MM.1S (cell line): ENCODE measurements at regions not wholly inside any gene's neighbourhood (a gene's known extent, or its start where the extent isn't known, plus 50 kb on each side); places are given as distances from the start of the nearest gene placed in this dataset.

Experiments used
- DNase-seq: peaks from one replicate; pipeline ENCODE4 v3.0.0-alpha.2; 2015
- H2AFZ ChIP-seq: fragments of 300-600 bp; sonication (generic); 2 replicates; pipeline ENCODE4 v1.6.0; 2016; ENCODE audit warnings: antibody characterized with exemption, low read length
- H3F3A ChIP-seq: fragments of 300-600 bp; sonication (generic); 2 replicates; pipeline ENCODE4 v1.6.1; 2016; ENCODE audit warnings: mild to moderate bottlenecking, antibody characterized with exemption, low read length, moderate library complexity, mixed read lengths; ENCODE audit not compliant: insufficient read depth
- H3K27ac ChIP-seq: fragments of 300-600 bp; sonication (generic); 2 replicates; pipeline ENCODE4 v1.5.1; 2016; ENCODE audit warnings: mild to moderate bottlenecking, low read length
- H3K27me3 ChIP-seq: fragments of 300-600 bp; sonication (generic); replicated peaks from 2 replicates; pipeline ENCODE4 v1.6.0; 2016; ENCODE audit warnings: low read length; ENCODE audit not compliant: insufficient read depth
- H3K36me3 ChIP-seq: fragments of 300-600 bp; sonication (generic); replicated peaks from 2 replicates; pipeline ENCODE4 v1.6.1; 2016; ENCODE audit warnings: mild to moderate bottlenecking, low read length, mixed read lengths; ENCODE audit not compliant: insufficient read depth
- H3K4me1 ChIP-seq: fragments of 300-600 bp; sonication (generic); 2 replicates; pipeline ENCODE4 v1.6.1; 2016; ENCODE audit warnings: low read length, mixed read lengths
- H3K4me2 ChIP-seq: fragments of 300-600 bp; sonication (generic); 2 replicates; pipeline ENCODE4 v1.6.0; 2016; ENCODE audit warnings: low read depth, low read length
- H3K4me3 ChIP-seq: fragments of 300-600 bp; sonication (generic); 2 replicates; pipeline ENCODE4 v1.5.1; 2016; ENCODE audit warnings: low read length, mixed read lengths
- H3K79me2 ChIP-seq: fragments of 300-600 bp; sonication (generic); 2 replicates; pipeline ENCODE4 v1.6.1; 2016; ENCODE audit warnings: mixed run types, low read length, mixed read lengths
- H3K9ac ChIP-seq: fragments of 300-600 bp; sonication (generic); 2 replicates; pipeline ENCODE4 v1.6.1; 2016; ENCODE audit warnings: low read length, mixed read lengths
- H3K9me2 ChIP-seq: fragments of 300-600 bp; sonication (generic); replicated peaks from 2 replicates; pipeline ENCODE4 v1.6.1; 2016; ENCODE audit warnings: mild to moderate bottlenecking, low read length, mixed read lengths; ENCODE audit not compliant: insufficient read depth
- H3K9me3 ChIP-seq: fragments of 300-600 bp; sonication (generic); replicated peaks from 2 replicates; pipeline ENCODE4 v1.6.1; 2016; ENCODE audit warnings: mild to moderate bottlenecking, low read length, mixed read lengths; ENCODE audit not compliant: insufficient read depth
- H4K20me1 ChIP-seq: fragments of 300-600 bp; sonication (generic); 2 replicates; pipeline ENCODE4 v1.6.1; 2016; ENCODE audit warnings: mild to moderate bottlenecking, low read length, moderate library complexity, mixed read lengths; ENCODE audit not compliant: insufficient read depth
- EZH2 ChIP-seq: fragments of 300-600 bp; sonication (generic); optimal IDR thresholded peaks from 2 replicates; pipeline ENCODE3; 2017; ENCODE audit warnings: low read depth, mild to moderate bottlenecking, antibody characterized with exemption, low read length, mixed read lengths
- EZH2phosphoT487 ChIP-seq: fragments of 300-600 bp; sonication (generic); IDR thresholded peaks from 2 replicates; pipeline ENCODE4 v1.6.1; 2018; ENCODE audit warnings: antibody characterized with exemption, low read length
- TF ChIP-seq, protein P1 (sequence below): fragments of 300-600 bp; sonication (generic); IDR thresholded peaks from 2 replicates; pipeline ENCODE4 v1.5.1; 2016; ENCODE audit warnings: antibody characterized with exemption, low read length, mixed read lengths

DNA sequence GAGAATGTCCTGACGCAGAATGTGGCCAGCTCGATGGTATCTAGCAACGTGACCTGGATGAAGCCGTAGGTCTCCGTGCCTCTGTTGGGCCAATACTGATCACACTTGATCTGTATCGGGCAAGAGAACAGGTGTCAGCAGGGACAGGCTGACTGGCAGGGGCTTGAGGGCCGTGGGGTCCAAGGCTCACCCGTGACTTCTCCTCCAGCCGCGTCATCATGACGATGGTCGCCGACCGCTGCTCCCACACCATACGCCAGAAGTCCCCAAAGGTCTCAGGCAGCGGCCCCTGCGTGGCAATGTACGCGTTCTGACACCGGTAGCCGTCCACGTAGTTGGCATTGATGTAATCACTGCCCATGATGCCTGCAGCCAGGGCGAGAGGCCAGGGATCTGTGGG lies 126.2 kb downstream of the PTPRS start:
- Histone ChIP-seq H4K20me1 (no peaks in the 10 kb centered on the region), H3K27ac (no peak overlapping the region), H3K4me2 (no peak overlapping the region), H3F3A (no peaks in the 10 kb centered on the region), H3K36me3 (no peaks in the 10 kb centered on the region), H3K9me2 (no peaks in the 10 kb centered on the region), H3K9me3 (no peaks in the 10 kb centered on the region), H3K27me3 (peaks cover 97% of the 10 kb centered on the region), H3K4me1 (no peaks in the 10 kb centered on the region), H3K9ac (no peak overlapping the region), H3K79me2 (no peaks in the 10 kb centered on the region), H2AFZ (no peak overlapping the region), H3K4me3 (no peak overlapping the region)
- no peak for DNase-seq
- TF ChIP-seq EZH2: no peak
- TF ChIP-seq EZH2phosphoT487: no peak
- TF ChIP-seq, protein P1, sequence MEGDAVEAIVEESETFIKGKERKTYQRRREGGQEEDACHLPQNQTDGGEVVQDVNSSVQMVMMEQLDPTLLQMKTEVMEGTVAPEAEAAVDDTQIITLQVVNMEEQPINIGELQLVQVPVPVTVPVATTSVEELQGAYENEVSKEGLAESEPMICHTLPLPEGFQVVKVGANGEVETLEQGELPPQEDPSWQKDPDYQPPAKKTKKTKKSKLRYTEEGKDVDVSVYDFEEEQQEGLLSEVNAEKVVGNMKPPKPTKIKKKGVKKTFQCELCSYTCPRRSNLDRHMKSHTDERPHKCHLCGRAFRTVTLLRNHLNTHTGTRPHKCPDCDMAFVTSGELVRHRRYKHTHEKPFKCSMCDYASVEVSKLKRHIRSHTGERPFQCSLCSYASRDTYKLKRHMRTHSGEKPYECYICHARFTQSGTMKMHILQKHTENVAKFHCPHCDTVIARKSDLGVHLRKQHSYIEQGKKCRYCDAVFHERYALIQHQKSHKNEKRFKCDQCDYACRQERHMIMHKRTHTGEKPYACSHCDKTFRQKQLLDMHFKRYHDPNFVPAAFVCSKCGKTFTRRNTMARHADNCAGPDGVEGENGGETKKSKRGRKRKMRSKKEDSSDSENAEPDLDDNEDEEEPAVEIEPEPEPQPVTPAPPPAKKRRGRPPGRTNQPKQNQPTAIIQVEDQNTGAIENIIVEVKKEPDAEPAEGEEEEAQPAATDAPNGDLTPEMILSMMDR: no peak

DNA sequence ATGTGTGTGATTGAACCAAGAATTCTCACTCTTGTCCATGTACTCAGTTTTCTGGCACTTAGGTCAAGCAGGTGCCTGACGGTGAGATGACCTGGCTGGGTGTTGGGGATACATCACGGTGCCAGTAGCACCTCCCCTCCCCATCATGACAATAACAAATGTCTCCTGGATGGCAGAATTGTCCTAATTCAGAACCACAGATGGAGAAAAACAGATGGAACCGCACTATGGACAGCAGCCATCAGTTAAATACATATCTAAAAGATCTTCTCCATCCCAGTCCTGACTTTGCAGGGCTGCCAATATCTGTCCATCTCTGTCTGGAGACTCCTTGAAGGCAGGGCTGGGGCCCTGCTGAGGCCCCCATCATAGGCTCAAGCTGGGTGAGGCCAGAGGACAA lies 126.9 kb downstream of the PTPRS start:
- no peaks in the 10 kb centered on the region for H3K9me3 ChIP-seq
- H3F3A ChIP-seq: no peaks in the 10 kb centered on the region
- no peak overlapping the region for H3K4me3 ChIP-seq
- H3K9me2 ChIP-seq: no peaks in the 10 kb centered on the region
- H3K27me3 ChIP-seq: peaks cover 96% of the 10 kb centered on the region
- H3K36me3 ChIP-seq: no peaks in the 10 kb centered on the region
- H4K20me1 ChIP-seq: no peaks in the 10 kb centered on the region
- H3K79me2 ChIP-seq: no peaks in the 10 kb centered on the region
- DNase-seq: no peak
- H3K27ac ChIP-seq: no peak overlapping the region
- H3K4me1 ChIP-seq: no peaks in the 10 kb centered on the region
- no peak overlapping the region for H3K9ac ChIP-seq
- no peak for TF ChIP-seq EZH2
- TF ChIP-seq EZH2phosphoT487: no peak
- TF ChIP-seq, protein P1: no peak
- no peak overlapping the region for H3K4me2 ChIP-seq
- H2AFZ ChIP-seq: no peak overlapping the region

DNA sequence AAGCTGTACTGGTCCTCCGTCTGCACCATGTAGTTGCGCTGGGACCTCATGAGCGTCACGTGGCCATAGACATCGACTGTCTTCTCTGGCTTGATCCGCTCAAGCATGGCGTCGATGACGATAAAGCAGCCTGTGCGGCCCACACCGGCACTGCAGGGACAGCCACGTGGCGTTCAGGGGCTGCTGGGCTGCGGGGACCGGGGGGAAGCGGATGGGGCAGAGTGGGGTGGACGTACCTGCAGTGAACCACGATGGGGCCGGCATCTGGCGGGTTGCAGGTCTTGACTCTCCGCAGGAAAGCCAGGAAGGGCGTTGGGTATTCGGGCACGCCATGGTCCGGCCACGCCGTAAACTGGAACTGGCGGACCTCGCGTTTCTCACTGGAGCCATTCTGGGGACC lies 128.5 kb downstream of the PTPRS start:
- H3K27ac ChIP-seq: no peak overlapping the region
- H3K9me2 ChIP-seq: no peaks in the 10 kb centered on the region
- no peaks in the 10 kb centered on the region for H3K36me3 ChIP-seq
- no peaks in the 10 kb centered on the region for H3K9me3 ChIP-seq
- no peak overlapping the region for H2AFZ ChIP-seq
- H3K4me3 ChIP-seq: no peak overlapping the region
- H3K27me3 ChIP-seq: peaks cover 95% of the 10 kb centered on the region
- H3F3A ChIP-seq: no peaks in the 10 kb centered on the region
- DNase-seq: no peak
- no peaks in the 10 kb centered on the region for H3K79me2 ChIP-seq
- no peaks in the 10 kb centered on the region for H3K4me1 ChIP-seq
- no peak overlapping the region for H3K4me2 ChIP-seq
- no peak overlapping the region for H3K9ac ChIP-seq
- no peaks in the 10 kb centered on the region for H4K20me1 ChIP-seq
- TF ChIP-seq EZH2 (no peak), EZH2phosphoT487 (no peak)
- TF ChIP-seq, protein P1: no peak
